GM12878 (cell line): ENCODE measurements at regions not wholly inside any gene's neighbourhood (a gene's known extent, or its start where the extent isn't known, plus 50 kb on each side); places are given as distances from the start of the nearest gene placed in this dataset.

Experiments used
- ATAC-seq: fragments of 200-7000 bp; cut with Tn5 transposase; 3 replicates; pipeline ENCODE4 v1.9.1; 2020; ENCODE audit warnings: mild to moderate bottlenecking, moderate library complexity
- BruUV-seq: library from RNA; stranded (reverse); fragments of 400-500 nt; replicated peaks from 2 replicates; lab custom pipeline; 2021; lab: Mats Ljungman, UMichigan
- CTCF ChIA-PET: fragments of 300-600 bp; sonication (Branson Sonifier 250); formaldehyde crosslinking; extraction: SDS; loops from one replicate; lab custom pipeline; 2021; ENCODE audit warnings: inconsistent platforms; lab: Yijun Ruan, JAX
- POLR2A ChIA-PET: fragments of 350-600 bp; formaldehyde crosslinking; extraction: SDS; loops from one replicate; lab custom pipeline; 2021; ENCODE audit warnings: inconsistent platforms; lab: Charles Lee
- RAD21 ChIA-PET: fragments of 300-600 bp; sonication (Branson Sonifier 250); formaldehyde crosslinking; loops from one replicate; lab custom pipeline; 2023; ENCODE audit warnings: antibody characterized with exemption; ENCODE audit not compliant: unreplicated experiment; lab: Charles Lee
- SMC1A ChIA-PET: fragments of 300-600 bp; sonication (Branson Sonifier 250); formaldehyde crosslinking; loops from one replicate; lab custom pipeline; 2023; ENCODE audit not compliant: unreplicated experiment, uncharacterized antibody; lab: Charles Lee
- DNase-seq: peaks from one replicate; pipeline ENCODE4 v3.0.0-alpha.2; 2011; ENCODE audit warnings: low read depth, low spot score
- FAIRE-seq: peaks from 3 replicates; lab custom pipeline; 2011; peaks lifted over from hg19 to GRCh38; lab: Jason Lieb, UNC
- H2AFZ ChIP-seq: 2 replicates; pipeline ENCODE4 v1.6.0; 2011; ENCODE audit warnings: low read depth, low read length, control low read depth; ENCODE audit not compliant: control insufficient read depth
- H3K27ac ChIP-seq: 2 replicates; pipeline ENCODE4 v1.5.1; 2011; ENCODE audit warnings: control low read depth; ENCODE audit not compliant: control insufficient read depth, insufficient read depth
- H3K27me3 ChIP-seq, 2 experiments: replicated peaks in 1 of 2; 2 replicates each; pipeline versions ENCODE4 v1.6.0 to v1.6.1; 2011; ENCODE audit warnings: low read length in 1 of 2; ENCODE audit not compliant: control insufficient read depth in 2 of 2, insufficient read depth in 2 of 2
- H3K36me3 ChIP-seq, 2 experiments: 2 replicates each; pipeline ENCODE4 v1.5.1; 2011; ENCODE audit warnings: low read length in 1 of 2; ENCODE audit not compliant: control insufficient read depth in 2 of 2, insufficient read depth in 2 of 2
- H3K4me1 ChIP-seq: 2 replicates; pipeline ENCODE4 v1.6.1; 2011; ENCODE audit warnings: mild to moderate bottlenecking, low read length, moderate library complexity, mixed read lengths; ENCODE audit not compliant: control insufficient read depth, insufficient read depth
- H3K4me2 ChIP-seq: 2 replicates; pipeline ENCODE4 v1.6.0; 2011; ENCODE audit warnings: control low read depth; ENCODE audit not compliant: control insufficient read depth, insufficient read depth
- H3K4me3 ChIP-seq: fragments of 200-600 bp; sonication (generic); 2 replicates; pipeline ENCODE4 v1.5.1; 2016
- H3K79me2 ChIP-seq: 2 replicates; pipeline ENCODE4 v1.6.0; 2011; ENCODE audit warnings: low read length; ENCODE audit not compliant: control insufficient read depth, insufficient read depth
- H3K9ac ChIP-seq: 2 replicates; pipeline ENCODE4 v1.8.0; 2011; ENCODE audit warnings: low read length, control low read depth, mixed read lengths; ENCODE audit not compliant: control insufficient read depth, insufficient read depth
- H3K9me3 ChIP-seq: replicated peaks from 3 replicates; pipeline ENCODE4 v1.5.1; 2011; ENCODE audit warnings: mild to moderate bottlenecking, low read length; ENCODE audit not compliant: control insufficient read depth, insufficient read depth
- H4K20me1 ChIP-seq: 2 replicates; pipeline ENCODE4 v1.6.0; 2011; ENCODE audit not compliant: control insufficient read depth, insufficient read depth
- MEF2A ChIP-seq: IDR thresholded peaks from 2 replicates; pipeline ENCODE4 v1.6.1; 2011; ENCODE audit warnings: low read depth, mild to moderate bottlenecking, low read length, moderate library complexity; ENCODE audit not compliant: insufficient read depth
- MYC ChIP-seq: IDR thresholded peaks from 2 replicates; pipeline ENCODE4 v1.6.1; 2011; ENCODE audit warnings: mild to moderate bottlenecking, low read length, moderate library complexity, inconsistent platforms; ENCODE audit not compliant: insufficient read depth, insufficient replicate concordance, insufficient read length, severe bottlenecking
- SPI1 ChIP-seq: IDR thresholded peaks from 2 replicates; pipeline ENCODE4 v1.6.1; 2011; ENCODE audit warnings: low read depth, mild to moderate bottlenecking, low read length, moderate library complexity, borderline replicate concordance; ENCODE audit not compliant: insufficient read depth
- WGBS: methylation state at CpG from one replicate; pipeline ENCODE4 v1.1.6; 2016; ENCODE audit warnings: low lambda C conversion rate; ENCODE audit not compliant: insufficient replicate concordance, insufficient coverage; ENCODE audit errors: missing lambda C conversion rate; 5-methylcytosine and 5-hydroxymethylcytosine counted together
- in situ Hi-C: fragments of 300-500 bp; cut with MboI; formaldehyde crosslinking; loops from 9 replicates; pipeline ENCODE4 v1.14.3; 2018; ENCODE audit warnings: mixed read lengths
- intact Hi-C: fragments of 100-400 bp; cut with micrococcal nuclease; formaldehyde crosslinking; loops from one replicate; pipeline ENCODE4 v1.14.2; 2022; ENCODE audit not compliant: unreplicated experiment
- TF ChIP-seq, protein P1 (sequence below): fragments of 450-650 bp; IDR thresholded peaks from 2 replicates; pipeline ENCODE4 v1.6.1; 2017; ENCODE audit warnings: mild to moderate bottlenecking, moderate library complexity
- TF ChIP-seq, protein P2 (sequence below): fragments of 450-650 bp; IDR thresholded peaks from 2 replicates; pipeline ENCODE4 v1.6.1; 2017; ENCODE audit warnings: mild to moderate bottlenecking, low read depth, inconsistent platforms; ENCODE audit not compliant: poor library complexity, severe bottlenecking
- TF ChIP-seq, protein P3 (sequence below): fragments of 450-650 bp; IDR thresholded peaks from 2 replicates; pipeline ENCODE4 v1.6.1; 2016; ENCODE audit warnings: mild to moderate bottlenecking

DNA sequence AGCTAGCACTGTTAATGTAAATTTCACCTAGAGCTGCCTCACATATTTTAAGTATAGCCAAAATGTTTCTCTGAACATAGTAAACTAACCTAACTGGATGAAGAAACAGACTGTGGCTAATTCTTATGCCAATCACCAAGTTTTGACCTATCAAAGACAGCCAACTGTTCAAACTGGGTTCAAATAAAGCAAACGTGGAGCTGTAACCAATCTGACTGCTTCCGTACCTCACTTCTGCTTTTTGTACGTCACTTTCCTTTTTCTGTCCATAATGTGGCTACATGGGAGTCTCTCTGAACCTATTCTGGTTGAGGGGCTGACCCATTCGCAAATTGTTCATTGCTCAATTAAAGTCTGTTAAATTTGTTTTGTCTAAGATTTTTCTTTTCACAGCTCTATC, 66.3 kb upstream of the ETV1 start:
- BruUV-seq = no TSS peak

DNA sequence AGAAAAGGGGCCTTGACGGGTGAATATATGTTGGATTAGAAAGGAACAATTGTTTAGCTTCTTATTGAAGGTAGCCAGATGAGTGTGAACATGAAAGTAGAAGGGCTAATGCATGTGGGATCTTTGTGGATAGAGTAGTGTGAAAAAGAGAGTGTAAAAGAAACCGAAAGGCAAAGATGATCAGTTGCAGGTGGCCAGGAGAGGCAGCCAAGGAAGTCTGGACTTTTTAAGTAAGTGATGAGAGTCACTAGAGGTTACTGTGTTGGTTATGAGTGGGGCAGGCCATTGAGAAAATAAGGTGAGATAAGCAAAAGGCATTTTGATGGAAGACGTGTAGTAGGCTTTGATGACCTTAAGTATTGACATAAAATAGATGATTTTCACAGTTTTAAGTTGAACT, 64.7 kb upstream of the ETV1 start:
- no peak for DNase-seq
- no peaks in the 10 kb centered on the region for H3K4me1 ChIP-seq
- H3K79me2 ChIP-seq = no peaks in the 10 kb centered on the region
- ChIA-PET SMC1A (interaction anchor here (0.6 kb wide), 1 partner anchor 74 kb away, joined by 3 read pairs; no protein-coding TSS in a partner anchor), RAD21 (interaction anchor here (0.7 kb wide), 1 partner anchor 44 kb away, joined by 4 read pairs; no protein-coding TSS in a partner anchor), POLR2A (no interaction called here), CTCF (no interaction called here)
- intact Hi-C loops (no loop called here), in situ Hi-C loops (no loop called here)
- no peak overlapping the region for H3K4me2 ChIP-seq
- BruUV-seq = no TSS peak
- no peaks in the 10 kb centered on the region for H3K27me3 ChIP-seq
- H3K36me3 ChIP-seq = no peaks in the 10 kb centered on the region
- H3K4me3 ChIP-seq = no peak overlapping the region
- no peak overlapping the region for H2AFZ ChIP-seq
- WGBS = 6% methylated on average over 3 of the region's 3 CpGs
- ATAC-seq = peak; percentile 71
- H4K20me1 ChIP-seq = no peaks in the 10 kb centered on the region
- no peak overlapping the region for H3K27ac ChIP-seq
- no peaks in the 10 kb centered on the region for H3K9me3 ChIP-seq
- no peak overlapping the region for H3K9ac ChIP-seq
- no peak for FAIRE-seq
- TF ChIP-seq, protein P1, sequence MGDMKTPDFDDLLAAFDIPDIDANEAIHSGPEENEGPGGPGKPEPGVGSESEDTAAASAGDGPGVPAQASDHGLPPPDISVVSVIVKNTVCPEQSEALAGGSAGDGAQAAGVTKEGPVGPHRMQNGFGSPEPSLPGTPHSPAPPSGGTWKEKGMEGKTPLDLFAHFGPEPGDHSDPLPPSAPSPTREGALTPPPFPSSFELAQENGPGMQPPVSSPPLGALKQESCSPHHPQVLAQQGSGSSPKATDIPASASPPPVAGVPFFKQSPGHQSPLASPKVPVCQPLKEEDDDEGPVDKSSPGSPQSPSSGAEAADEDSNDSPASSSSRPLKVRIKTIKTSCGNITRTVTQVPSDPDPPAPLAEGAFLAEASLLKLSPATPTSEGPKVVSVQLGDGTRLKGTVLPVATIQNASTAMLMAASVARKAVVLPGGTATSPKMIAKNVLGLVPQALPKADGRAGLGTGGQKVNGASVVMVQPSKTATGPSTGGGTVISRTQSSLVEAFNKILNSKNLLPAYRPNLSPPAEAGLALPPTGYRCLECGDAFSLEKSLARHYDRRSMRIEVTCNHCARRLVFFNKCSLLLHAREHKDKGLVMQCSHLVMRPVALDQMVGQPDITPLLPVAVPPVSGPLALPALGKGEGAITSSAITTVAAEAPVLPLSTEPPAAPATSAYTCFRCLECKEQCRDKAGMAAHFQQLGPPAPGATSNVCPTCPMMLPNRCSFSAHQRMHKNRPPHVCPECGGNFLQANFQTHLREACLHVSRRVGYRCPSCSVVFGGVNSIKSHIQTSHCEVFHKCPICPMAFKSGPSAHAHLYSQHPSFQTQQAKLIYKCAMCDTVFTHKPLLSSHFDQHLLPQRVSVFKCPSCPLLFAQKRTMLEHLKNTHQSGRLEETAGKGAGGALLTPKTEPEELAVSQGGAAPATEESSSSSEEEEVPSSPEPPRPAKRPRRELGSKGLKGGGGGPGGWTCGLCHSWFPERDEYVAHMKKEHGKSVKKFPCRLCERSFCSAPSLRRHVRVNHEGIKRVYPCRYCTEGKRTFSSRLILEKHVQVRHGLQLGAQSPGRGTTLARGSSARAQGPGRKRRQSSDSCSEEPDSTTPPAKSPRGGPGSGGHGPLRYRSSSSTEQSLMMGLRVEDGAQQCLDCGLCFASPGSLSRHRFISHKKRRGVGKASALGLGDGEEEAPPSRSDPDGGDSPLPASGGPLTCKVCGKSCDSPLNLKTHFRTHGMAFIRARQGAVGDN = no peak
- TF ChIP-seq, protein P2, sequence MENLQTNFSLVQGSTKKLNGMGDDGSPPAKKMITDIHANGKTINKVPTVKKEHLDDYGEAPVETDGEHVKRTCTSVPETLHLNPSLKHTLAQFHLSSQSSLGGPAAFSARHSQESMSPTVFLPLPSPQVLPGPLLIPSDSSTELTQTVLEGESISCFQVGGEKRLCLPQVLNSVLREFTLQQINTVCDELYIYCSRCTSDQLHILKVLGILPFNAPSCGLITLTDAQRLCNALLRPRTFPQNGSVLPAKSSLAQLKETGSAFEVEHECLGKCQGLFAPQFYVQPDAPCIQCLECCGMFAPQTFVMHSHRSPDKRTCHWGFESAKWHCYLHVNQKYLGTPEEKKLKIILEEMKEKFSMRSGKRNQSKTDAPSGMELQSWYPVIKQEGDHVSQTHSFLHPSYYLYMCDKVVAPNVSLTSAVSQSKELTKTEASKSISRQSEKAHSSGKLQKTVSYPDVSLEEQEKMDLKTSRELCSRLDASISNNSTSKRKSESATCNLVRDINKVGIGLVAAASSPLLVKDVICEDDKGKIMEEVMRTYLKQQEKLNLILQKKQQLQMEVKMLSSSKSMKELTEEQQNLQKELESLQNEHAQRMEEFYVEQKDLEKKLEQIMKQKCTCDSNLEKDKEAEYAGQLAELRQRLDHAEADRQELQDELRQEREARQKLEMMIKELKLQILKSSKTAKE = no peak

More for the DNA sequence above, 66.3 kb upstream of the ETV1 start:
- Histone ChIP-seq H3K4me1 (no peaks in the 10 kb centered on the region), H3K4me3 (no peak overlapping the region), H3K4me2 (no peak overlapping the region), H4K20me1 (no peaks in the 10 kb centered on the region), H3K27ac (no peak overlapping the region), H2AFZ (no peak overlapping the region), H3K9me3 (no peaks in the 10 kb centered on the region), H3K36me3 (no peaks in the 10 kb centered on the region), H3K79me2 (no peaks in the 10 kb centered on the region), H3K27me3 (no peaks in the 10 kb centered on the region), H3K9ac (no peak overlapping the region)
- POLR2A ChIA-PET = no interaction called here
- FAIRE-seq = no peak
- DNase-seq = no peak
- CTCF ChIA-PET = no interaction called here
- TF ChIP-seq, protein P3, sequence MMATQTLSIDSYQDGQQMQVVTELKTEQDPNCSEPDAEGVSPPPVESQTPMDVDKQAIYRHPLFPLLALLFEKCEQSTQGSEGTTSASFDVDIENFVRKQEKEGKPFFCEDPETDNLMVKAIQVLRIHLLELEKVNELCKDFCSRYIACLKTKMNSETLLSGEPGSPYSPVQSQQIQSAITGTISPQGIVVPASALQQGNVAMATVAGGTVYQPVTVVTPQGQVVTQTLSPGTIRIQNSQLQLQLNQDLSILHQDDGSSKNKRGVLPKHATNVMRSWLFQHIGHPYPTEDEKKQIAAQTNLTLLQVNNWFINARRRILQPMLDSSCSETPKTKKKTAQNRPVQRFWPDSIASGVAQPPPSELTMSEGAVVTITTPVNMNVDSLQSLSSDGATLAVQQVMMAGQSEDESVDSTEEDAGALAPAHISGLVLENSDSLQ = peak; percentile 79
- TF ChIP-seq SPI1 (peak; percentile 55; the same call in 1 of the 2 replicates), MEF2A (no peak), MYC (no peak)
- in situ Hi-C loops (no loop called here), intact Hi-C loops (no loop called here)
- RAD21 ChIA-PET = interaction anchor here (0.9 kb wide), 1 partner anchor 405 kb away, joined by 3 read pairs; no protein-coding TSS in a partner anchor
- SMC1A ChIA-PET = interaction anchor here (0.8 to 0.9 kb wide), 3 partner anchors 9 to 149 kb away, joined by 3 to 4 read pairs (median 3); no protein-coding TSS in a partner anchor
- ATAC-seq = peak; percentile 51
- whole genome bisulfite sequencing = 44% methylated on average over 4 of the region's 4 CpGs
